Astrocyte (in vitro differentiated cells and primary cell): ENCODE measurements at regions not wholly inside any gene's neighbourhood (a gene's known extent, or its start where the extent isn't known, plus 50 kb on each side); places are given as distances from the start of the nearest gene placed in this dataset.

Experiments
- DNase-seq: peaks from one replicate; pipeline ENCODE4 v3.0.0-alpha.2; 2010; ENCODE audit warnings: low read depth
- FAIRE-seq: peaks from 2 replicates; lab custom pipeline; 2011; peaks lifted over from hg19 to GRCh38; lab: Jason Lieb, UNC
- H2AFZ ChIP-seq: 2 replicates; pipeline ENCODE4 v1.6.0; 2012; ENCODE audit warnings: low read depth, low read length, inconsistent platforms
- H3K27ac ChIP-seq: 2 replicates; pipeline ENCODE4 v1.5.1; 2011; ENCODE audit warnings: low read depth, low read length, inconsistent platforms
- H3K27me3 ChIP-seq: 2 replicates; pipeline ENCODE4 v1.6.0; 2011; ENCODE audit warnings: low read length, inconsistent platforms; ENCODE audit not compliant: insufficient read depth
- H3K36me3 ChIP-seq: 2 replicates; pipeline ENCODE4 v1.5.1; 2011; ENCODE audit warnings: low read length, inconsistent platforms; ENCODE audit not compliant: insufficient read depth
- H3K4me1 ChIP-seq: 2 replicates; pipeline ENCODE4 v1.5.1; 2011; ENCODE audit warnings: low read length, inconsistent platforms; ENCODE audit not compliant: insufficient read depth
- H3K4me2 ChIP-seq: 2 replicates; pipeline ENCODE4 v1.6.0; 2012; ENCODE audit warnings: low read length, inconsistent platforms
- H3K4me3 ChIP-seq: 2 replicates; pipeline ENCODE4 v1.5.1; 2011; ENCODE audit warnings: low read depth, mild to moderate bottlenecking, low read length, inconsistent platforms; ENCODE audit not compliant: insufficient read depth
- H3K79me2 ChIP-seq: 2 replicates; pipeline ENCODE4 v1.6.0; 2012; ENCODE audit warnings: mild to moderate bottlenecking, low read length, inconsistent platforms; ENCODE audit not compliant: insufficient read depth
- H3K9ac ChIP-seq: 2 replicates; pipeline ENCODE4 v1.6.0; 2012; ENCODE audit warnings: mild to moderate bottlenecking, low read length, inconsistent platforms
- H3K9me3 ChIP-seq: 2 replicates; pipeline ENCODE4 v1.5.1; 2012; ENCODE audit warnings: low read depth, mild to moderate bottlenecking, low read length, inconsistent platforms; ENCODE audit not compliant: insufficient read depth
- H4K20me1 ChIP-seq: 2 replicates; pipeline ENCODE4 v1.6.0; 2012; ENCODE audit warnings: low read length, inconsistent platforms; ENCODE audit not compliant: insufficient read depth
- H3K27ac Mint-ChIP-seq: one replicate; pipeline ENCODE4 v1.8.0; 2021; ENCODE audit warnings: mild to moderate bottlenecking, mixed read lengths; ENCODE audit not compliant: unreplicated experiment
- H3K27me3 Mint-ChIP-seq: one replicate; pipeline ENCODE4 v1.8.0; 2021; ENCODE audit warnings: low read depth, mixed read lengths; ENCODE audit not compliant: unreplicated experiment
- H3K36me3 Mint-ChIP-seq: one replicate; pipeline ENCODE4 v1.8.0; 2021; ENCODE audit warnings: low read depth, mixed read lengths; ENCODE audit not compliant: unreplicated experiment
- H3K4me1 Mint-ChIP-seq: one replicate; pipeline ENCODE4 v1.8.0; 2021; ENCODE audit warnings: low read depth, mixed read lengths; ENCODE audit not compliant: unreplicated experiment
- H3K4me3 Mint-ChIP-seq: one replicate; pipeline ENCODE4 v1.8.0; 2021; ENCODE audit warnings: mild to moderate bottlenecking, moderate library complexity, mixed read lengths; ENCODE audit not compliant: unreplicated experiment
- H3K9me3 Mint-ChIP-seq: one replicate; pipeline ENCODE4 v1.8.0; 2021; ENCODE audit warnings: mild to moderate bottlenecking, mixed read lengths; ENCODE audit not compliant: unreplicated experiment
- CTCF ChIP-seq: IDR thresholded peaks from 2 replicates; pipeline ENCODE4 v1.5.1; 2011; ENCODE audit warnings: low read depth, mild to moderate bottlenecking, inconsistent platforms, low read length, moderate library complexity; ENCODE audit not compliant: insufficient read depth
- EZH2 ChIP-seq: IDR thresholded peaks from 2 replicates; pipeline ENCODE4 v1.6.1; 2012; ENCODE audit warnings: mild to moderate bottlenecking, low read length, inconsistent platforms; ENCODE audit not compliant: insufficient read depth

- H3K36me3 Mint-ChIP-seq = no peaks in the 10 kb centered on the region
- H4K20me1 ChIP-seq = no peaks in the 10 kb centered on the region
- H3K4me1 ChIP-seq = no peaks in the 10 kb centered on the region
- no peak overlapping the region for H2AFZ ChIP-seq
- H3K27ac ChIP-seq = no peak overlapping the region
- H3K4me1 Mint-ChIP-seq = no peaks in the 10 kb centered on the region
- H3K4me3 ChIP-seq = no peak overlapping the region
- H3K27me3 ChIP-seq = no peaks in the 10 kb centered on the region
- no peak overlapping the region for H3K4me2 ChIP-seq
- no peak overlapping the region for H3K9ac ChIP-seq
- H3K27ac Mint-ChIP-seq = no peak overlapping the region
- H3K36me3 ChIP-seq = no peaks in the 10 kb centered on the region
- no peak overlapping the region for H3K4me3 Mint-ChIP-seq
- TF ChIP-seq EZH2 = no peak
- no peak for TF ChIP-seq CTCF
- FAIRE-seq (no peak), DNase-seq (no peak)
- H3K27me3 Mint-ChIP-seq = no peaks in the 10 kb centered on the region
- H3K79me2 ChIP-seq = no peaks in the 10 kb centered on the region
- H3K9me3 ChIP-seq = peaks cover 3% of the 10 kb centered on the region
- no peaks in the 10 kb centered on the region for H3K9me3 Mint-ChIP-seq
Measured at GRCh38 chr17:54544249-54544648, 356.4 kb upstream of the TOM1L1 start.

- TF ChIP-seq CTCF (no peak), EZH2 (no peak)
- FAIRE-seq (no peak), DNase-seq (no peak)
- no peak overlapping the region for H3K4me3 ChIP-seq
- no peak overlapping the region for H3K9ac ChIP-seq
- Mint-ChIP-seq H3K4me1 (no peaks in the 10 kb centered on the region), H3K36me3 (no peaks in the 10 kb centered on the region), H3K4me3 (no peak overlapping the region), H3K9me3 (peaks cover 4% of the 10 kb centered on the region), H3K27me3 (no peaks in the 10 kb centered on the region), H3K27ac (no peak overlapping the region)
- H3K4me2 ChIP-seq = no peak overlapping the region
- no peaks in the 10 kb centered on the region for H3K79me2 ChIP-seq
- H3K4me1 ChIP-seq = no peaks in the 10 kb centered on the region
- H3K27me3 ChIP-seq = no peaks in the 10 kb centered on the region
- no peak overlapping the region for H2AFZ ChIP-seq
- H4K20me1 ChIP-seq = no peaks in the 10 kb centered on the region
- no peak overlapping the region for H3K27ac ChIP-seq
- H3K36me3 ChIP-seq = no peaks in the 10 kb centered on the region
- H3K9me3 ChIP-seq = peaks cover 11% of the 10 kb centered on the region
Measured at GRCh38 chr17:54559883-54560282, 340.8 kb upstream of the TOM1L1 start.

- no peak overlapping the region for H3K9ac ChIP-seq
- Mint-ChIP-seq H3K4me1 (no peaks in the 10 kb centered on the region), H3K27me3 (no peaks in the 10 kb centered on the region), H3K27ac (no peak overlapping the region), H3K4me3 (no peak overlapping the region), H3K9me3 (peaks cover 3% of the 10 kb centered on the region), H3K36me3 (no peaks in the 10 kb centered on the region)
- H3K4me1 ChIP-seq = no peaks in the 10 kb centered on the region
- no peaks in the 10 kb centered on the region for H3K79me2 ChIP-seq
- no peaks in the 10 kb centered on the region for H3K27me3 ChIP-seq
- H3K4me3 ChIP-seq = no peak overlapping the region
- DNase-seq (no peak), FAIRE-seq (no peak)
- no peak overlapping the region for H2AFZ ChIP-seq
- TF ChIP-seq CTCF (no peak), EZH2 (no peak)
- no peak overlapping the region for H3K27ac ChIP-seq
- H3K4me2 ChIP-seq = no peak overlapping the region
- no peaks in the 10 kb centered on the region for H3K36me3 ChIP-seq
- H3K9me3 ChIP-seq = peaks cover 14% of the 10 kb centered on the region
- no peaks in the 10 kb centered on the region for H4K20me1 ChIP-seq
Measured at GRCh38 chr17:54608634-54609155, 292.0 kb upstream of the TOM1L1 start.
